Epithelial cell of proximal tubule (primary cell): ENCODE measurements at regions not wholly inside any gene's neighbourhood (a gene's known extent, or its start where the extent isn't known, plus 50 kb on each side); places are given as distances from the start of the nearest gene placed in this dataset.

ENCODE experiments used
- DNase-seq: peaks from one replicate; pipeline ENCODE4 v3.0.0-alpha.2; 2011; ENCODE audit warnings: low read depth
- H3K4me3 ChIP-seq: 2 replicates; pipeline ENCODE4 v1.5.1; 2011; ENCODE audit warnings: low read depth, mild to moderate bottlenecking, low read length
- TF ChIP-seq, protein P1 (sequence below): conservative IDR thresholded peaks from 2 replicates; pipeline ENCODE4 v1.5.1; 2012; ENCODE audit warnings: low read depth, mild to moderate bottlenecking, low read length

DNA sequence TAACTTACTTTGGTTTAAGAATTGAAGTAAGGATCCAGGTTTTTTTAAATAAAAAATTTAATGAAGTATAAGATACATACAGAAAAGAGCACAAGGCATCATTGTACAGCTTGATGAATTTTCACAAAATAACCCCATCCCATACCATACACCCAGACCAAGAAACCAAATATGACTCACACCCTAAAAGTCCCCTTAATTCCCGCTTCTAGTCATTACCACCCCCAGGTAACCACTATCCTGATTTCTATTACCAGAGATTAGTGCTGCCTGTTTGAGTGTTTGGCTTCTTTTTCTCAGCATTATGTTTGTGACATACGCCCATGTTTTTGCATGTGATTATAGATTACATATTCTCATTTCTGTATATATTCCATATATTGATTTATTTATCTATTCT is 98.5 kb upstream of the HIVEP3 start:
- no peak for DNase-seq
- TF ChIP-seq, protein P1, sequence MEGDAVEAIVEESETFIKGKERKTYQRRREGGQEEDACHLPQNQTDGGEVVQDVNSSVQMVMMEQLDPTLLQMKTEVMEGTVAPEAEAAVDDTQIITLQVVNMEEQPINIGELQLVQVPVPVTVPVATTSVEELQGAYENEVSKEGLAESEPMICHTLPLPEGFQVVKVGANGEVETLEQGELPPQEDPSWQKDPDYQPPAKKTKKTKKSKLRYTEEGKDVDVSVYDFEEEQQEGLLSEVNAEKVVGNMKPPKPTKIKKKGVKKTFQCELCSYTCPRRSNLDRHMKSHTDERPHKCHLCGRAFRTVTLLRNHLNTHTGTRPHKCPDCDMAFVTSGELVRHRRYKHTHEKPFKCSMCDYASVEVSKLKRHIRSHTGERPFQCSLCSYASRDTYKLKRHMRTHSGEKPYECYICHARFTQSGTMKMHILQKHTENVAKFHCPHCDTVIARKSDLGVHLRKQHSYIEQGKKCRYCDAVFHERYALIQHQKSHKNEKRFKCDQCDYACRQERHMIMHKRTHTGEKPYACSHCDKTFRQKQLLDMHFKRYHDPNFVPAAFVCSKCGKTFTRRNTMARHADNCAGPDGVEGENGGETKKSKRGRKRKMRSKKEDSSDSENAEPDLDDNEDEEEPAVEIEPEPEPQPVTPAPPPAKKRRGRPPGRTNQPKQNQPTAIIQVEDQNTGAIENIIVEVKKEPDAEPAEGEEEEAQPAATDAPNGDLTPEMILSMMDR, result no peak
- H3K4me3 ChIP-seq, result no peak overlapping the region

DNA sequence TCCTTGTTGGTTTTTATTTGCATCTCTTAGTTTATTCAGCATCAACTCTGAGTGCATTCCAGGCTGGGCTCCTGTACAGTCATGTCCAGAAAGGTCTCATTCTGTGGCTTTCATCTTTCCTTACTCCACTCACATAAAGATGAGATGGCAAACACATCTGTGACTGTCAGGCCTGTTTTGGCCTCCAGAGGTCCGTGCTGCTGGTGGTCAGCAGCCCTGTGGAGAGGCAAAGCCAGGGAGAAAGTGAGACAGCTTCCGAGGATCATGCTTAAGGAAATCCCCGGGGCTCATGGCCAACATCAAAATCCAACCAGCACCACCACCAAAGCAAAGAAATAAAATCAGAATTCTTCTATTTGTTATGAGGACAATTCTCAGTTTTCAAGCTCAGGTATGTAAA is 96.1 kb upstream of the HIVEP3 start:
- no peak for DNase-seq
- H3K4me3 ChIP-seq, result no peak overlapping the region

DNA sequence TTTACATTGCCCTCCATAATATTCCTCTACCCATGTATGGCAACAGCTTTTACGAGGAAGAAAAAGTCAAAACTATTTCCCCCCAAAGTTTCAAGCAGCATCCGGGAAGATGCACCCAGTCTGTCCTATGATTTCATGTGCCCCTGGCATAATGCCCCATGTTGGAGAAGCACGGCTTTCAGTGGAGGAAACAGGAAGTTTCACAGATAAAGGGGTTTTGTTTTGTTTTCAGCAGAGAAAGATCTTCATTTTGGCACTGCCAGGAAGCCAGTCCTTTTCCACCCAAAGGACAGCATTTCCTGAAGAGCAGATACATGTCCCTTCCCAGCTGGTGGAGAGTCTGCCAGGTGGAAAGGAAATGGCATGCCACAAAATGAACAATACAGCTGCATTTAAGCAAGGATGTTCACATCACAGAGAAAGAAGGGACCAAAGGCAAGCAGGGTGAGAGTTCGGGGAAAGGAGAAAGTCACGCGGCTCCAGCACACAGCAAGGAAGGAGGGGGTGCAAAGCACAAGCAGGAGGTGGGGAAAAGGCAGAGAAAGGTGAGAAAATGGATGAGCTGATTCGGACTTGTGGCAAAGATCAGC is 95.3 kb upstream of the HIVEP3 start:
- TF ChIP-seq, protein P1, result no peak
- H3K4me3 ChIP-seq, result no peak overlapping the region

More for the DNA sequence above, 96.1 kb upstream of the HIVEP3 start:
- TF ChIP-seq, protein P1, result no peak

DNA sequence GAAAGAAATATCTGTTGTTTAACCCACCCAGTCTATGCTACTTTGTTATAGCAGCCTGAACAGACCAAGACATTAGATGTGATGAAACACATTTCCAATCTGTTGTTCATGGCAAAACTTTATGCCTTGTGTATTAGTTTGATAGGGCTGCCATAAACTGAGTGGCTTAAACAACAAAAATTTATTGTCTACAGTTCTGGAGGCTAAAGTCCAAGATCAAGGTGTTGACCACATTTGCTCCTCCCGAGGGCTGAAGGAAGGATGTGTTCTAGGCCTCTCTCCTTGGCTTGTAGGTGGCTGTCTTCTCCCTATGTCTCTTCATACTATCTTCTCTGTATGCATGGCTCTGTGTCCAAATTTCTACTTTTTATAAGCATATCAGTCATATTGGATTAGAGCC is 94.1 kb upstream of the HIVEP3 start:
- no peak for DNase-seq
- no peak overlapping the region for H3K4me3 ChIP-seq
- TF ChIP-seq, protein P1, result no peak

More for the DNA sequence above, 95.3 kb upstream of the HIVEP3 start:
- no peak for DNase-seq

DNA sequence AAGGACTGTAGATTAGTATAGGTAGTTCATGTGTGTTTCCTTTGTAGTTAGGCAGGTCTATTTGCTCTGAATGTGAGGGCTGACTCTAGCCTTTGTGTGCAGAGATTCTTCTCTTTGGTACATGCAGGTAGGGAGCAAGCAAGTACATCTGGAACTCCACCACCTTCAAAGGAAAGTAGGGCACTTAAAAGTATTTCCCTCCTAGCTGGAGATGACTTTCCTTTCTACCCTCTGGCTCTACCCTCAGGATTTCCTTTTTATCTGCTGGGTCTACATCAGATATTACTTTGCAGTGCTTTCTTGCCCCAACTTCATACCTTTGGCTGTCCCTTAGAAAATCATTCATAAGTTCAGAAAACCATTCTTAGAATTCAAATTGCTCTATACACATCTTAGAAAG is 91.7 kb upstream of the HIVEP3 start:
- no peak overlapping the region for H3K4me3 ChIP-seq
- no peak for DNase-seq
- TF ChIP-seq, protein P1, result no peak

DNA sequence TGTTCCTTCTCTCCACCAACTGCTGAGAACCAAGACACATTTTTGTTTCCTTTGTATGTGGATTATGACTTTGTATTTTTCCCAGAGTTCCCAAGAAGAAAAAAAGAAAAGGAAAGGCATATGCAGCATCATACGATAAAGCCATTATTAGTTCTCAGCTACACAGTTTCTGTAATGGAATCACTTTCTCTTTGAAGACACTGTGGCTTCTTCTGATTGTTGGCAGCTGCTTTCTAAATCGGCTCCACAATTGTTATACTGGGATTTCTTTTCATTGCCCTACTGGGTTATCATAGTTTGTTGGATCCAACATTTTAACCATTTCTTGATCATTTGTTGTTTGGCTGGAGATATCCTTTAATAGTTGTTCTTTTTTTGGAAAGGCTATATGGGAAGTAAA is 89.5 kb upstream of the HIVEP3 start:
- H3K4me3 ChIP-seq, result no peak overlapping the region
- TF ChIP-seq, protein P1, result no peak
- no peak for DNase-seq

DNA sequence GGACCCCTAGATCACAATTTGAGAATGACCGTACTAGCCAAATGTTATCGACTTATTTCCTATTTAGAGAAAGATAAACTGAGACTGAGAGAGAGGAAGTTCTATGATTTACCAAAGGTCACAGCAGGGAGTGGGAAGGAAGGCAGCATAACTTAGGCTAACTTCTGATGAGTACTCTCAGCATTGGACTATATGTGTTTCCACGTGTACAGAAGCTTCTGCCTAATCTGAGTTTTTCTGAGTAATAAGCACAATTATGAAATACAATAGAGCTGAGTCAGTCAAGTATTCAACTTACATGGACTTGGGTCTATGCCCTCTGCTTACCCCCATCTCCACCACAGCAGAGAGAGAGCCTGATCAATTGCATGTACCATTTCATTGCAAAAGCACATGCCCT is 88.1 kb upstream of the HIVEP3 start:
- no peak overlapping the region for H3K4me3 ChIP-seq
- no peak for DNase-seq
- TF ChIP-seq, protein P1, result no peak
